NCI-H2227 (cell line): ENCODE measurements at regions not wholly inside any gene's neighbourhood (a gene's known extent, or its start where the extent isn't known, plus 50 kb on each side); places are given as distances from the start of the nearest gene placed in this dataset.
"Not testable (repeated sequence)": the region's sequence is repeated elsewhere in the genome, so short reads cannot be mapped to it uniquely, and the experiment has no call there.

Source experiments
- DNase-seq: peaks from one replicate; lab custom pipeline; 2025; ENCODE audit not compliant: unreplicated experiment; lab: John Stamatoyannopoulos, UW

DNA sequence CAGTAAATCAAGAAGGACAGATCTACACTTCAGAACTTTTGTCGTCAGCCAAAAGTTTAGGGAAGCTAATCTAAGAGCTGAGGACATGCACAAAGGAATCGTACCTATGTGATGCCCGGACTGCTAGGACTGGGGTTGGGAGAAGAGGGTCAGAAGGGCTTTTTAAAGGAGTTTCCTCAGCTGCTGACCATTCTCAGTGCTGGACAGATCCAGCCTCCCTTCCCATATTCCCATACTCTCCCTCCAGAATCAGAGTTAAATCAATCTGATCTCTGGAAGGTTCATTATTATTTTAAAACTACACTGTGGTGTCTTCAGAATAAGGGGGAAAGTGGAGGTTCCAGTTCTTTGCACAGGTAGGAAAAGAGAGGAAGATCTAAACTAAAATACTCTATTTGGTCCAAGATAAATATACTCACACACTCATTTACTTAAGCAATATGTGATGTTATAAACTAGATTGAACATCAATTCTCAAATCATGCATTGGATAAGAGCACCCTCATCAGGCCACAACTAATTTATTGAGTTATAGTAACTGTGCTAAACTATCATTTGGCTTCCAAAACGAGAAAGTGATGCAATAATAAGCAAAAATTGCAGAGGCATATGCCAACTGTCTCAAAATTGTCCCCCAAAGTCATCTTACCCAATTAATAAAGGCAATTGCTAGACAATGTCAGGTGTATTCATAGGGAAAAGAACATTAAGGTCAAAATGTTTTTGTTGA is 124.7 kb downstream of the HNRNPD start:
- DNase-seq, result no peak

DNA sequence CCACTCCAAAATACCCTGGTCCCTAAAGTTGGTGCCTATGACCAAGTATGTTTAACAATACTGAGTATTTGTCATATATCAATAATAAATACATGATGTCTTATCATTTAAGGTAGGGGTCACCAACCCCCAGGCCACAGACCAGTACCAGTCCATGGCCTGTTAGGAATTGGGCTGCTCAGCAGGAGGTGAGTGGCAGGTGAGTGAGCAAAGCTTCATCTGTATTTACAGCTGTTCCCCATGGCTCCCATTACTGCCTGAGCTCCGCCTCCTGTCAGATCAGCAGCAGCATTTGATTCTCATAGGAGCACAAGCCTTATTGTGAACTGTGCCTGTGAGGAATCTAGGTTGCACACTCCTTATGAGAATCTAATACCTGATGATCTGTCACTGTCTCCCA is 126.2 kb downstream of the HNRNPD start:
- DNase-seq, result no peak

DNA sequence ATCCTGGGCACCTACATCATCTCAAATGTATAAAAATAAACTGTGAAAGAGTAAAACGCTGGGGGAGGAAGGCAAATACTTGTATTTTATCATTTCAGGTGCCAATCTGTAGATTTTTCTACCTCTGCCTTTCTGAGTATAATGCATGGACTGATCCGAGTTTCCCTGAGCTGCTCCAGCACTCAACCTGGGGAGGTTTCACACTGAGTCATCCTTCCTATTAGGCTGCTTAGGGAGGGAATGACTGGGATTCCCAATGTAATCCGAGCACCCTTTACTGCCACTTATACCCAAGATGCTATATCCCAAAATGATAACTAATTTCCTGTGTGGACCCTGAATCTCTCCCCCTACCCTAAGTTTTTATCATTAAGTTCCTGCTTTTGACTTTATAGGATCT is 126.6 kb downstream of the HNRNPD start:
- DNase-seq, result no peak

DNA sequence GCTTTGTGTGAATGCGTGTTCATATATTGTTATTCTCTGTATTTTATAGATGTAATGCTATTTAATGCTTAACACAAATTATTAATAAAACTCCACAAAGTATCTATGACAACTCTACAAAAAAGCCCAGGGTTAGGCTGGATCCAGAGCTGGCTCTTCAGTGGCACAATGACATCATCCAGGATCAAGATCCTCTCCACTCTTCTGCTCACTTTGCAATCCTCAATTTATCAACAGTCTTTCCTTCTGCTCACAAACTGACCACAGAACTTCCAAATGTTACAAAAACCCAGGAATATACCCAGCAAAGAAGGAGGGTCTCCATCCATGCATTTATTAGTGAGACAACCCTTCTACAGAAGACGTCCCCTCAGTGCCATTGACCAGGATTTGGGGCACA is 132.3 kb downstream of the HNRNPD start:
- no peak for DNase-seq

DNA sequence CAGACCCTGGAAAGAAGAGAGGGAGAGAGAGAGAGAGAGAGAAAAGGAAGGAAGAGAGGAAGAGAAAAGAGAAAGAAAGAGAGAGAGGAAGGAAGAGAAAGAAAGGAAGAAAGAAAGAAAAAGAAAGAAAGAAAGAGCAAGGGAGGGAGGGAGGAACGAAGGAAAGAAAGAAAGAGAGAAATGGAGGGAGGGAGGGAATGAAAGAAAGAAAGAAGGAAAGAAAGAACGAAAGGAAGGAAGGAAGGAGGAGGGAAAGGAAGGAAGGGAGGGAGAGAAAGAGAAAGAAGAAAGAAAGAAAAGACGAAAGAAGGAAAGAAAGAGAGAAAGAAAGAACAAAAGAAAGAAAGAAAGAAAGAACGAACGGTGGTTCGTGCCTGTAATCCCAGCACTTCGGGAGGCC is 133.4 kb downstream of the HNRNPD start:
- DNase-seq, result no peak

DNA sequence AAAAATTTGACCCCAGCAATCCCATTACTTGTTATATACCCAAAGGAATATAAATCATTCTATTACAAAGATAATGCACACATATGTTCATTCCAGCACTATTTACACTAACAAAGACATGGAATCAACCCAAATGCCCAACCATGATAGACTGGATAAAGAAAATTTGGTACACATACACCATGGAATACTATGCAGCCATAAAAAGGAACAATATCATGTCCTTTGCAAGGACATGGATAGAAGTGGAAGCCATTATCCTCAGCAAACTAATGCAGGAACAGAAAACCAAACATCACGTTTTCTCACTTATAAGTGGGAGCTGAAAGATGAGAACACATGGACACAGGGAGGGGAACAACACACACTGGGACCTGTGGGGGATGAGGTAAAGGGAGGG is 136.6 kb downstream of the HNRNPD start:
- not testable (repeated sequence) for DNase-seq

DNA sequence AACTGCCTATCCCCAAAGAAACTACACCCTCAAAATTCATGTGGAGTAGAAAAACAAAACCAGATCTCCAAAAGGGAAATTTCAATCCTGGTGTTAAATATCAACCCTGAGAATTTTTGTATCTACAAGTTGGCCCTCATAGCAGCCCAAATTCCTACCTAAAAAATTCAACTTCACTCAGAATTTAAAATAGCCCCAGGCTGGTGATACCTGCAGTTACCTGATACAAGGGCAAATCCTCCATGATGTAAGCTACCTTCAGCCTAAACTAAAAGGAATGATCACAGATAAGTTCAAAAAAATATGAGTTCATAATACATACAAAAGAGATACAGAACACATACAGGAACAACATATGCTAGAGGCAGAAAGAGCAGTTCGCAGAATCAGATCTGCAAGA is 138.4 kb downstream of the HNRNPD start:
- no peak for DNase-seq

DNA sequence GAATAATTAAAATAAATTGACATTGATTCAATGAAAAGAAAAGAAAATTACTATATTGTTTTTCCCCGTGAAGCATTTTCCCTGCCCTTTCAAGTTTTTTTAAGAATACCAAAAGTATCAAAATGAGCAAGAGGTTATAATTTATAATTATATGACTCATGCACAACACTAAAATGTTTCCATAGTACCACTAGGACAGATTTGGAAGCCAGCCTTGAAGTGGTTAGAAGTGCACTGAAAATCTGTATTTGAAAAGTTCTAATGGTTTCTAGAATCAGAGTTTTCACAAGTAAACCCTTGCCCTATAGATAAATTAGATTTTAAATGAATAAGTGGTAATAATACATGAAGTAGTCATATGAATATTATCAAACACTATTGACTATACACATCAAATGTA is 140.9 kb downstream of the HNRNPD start:
- no peak for DNase-seq

DNA sequence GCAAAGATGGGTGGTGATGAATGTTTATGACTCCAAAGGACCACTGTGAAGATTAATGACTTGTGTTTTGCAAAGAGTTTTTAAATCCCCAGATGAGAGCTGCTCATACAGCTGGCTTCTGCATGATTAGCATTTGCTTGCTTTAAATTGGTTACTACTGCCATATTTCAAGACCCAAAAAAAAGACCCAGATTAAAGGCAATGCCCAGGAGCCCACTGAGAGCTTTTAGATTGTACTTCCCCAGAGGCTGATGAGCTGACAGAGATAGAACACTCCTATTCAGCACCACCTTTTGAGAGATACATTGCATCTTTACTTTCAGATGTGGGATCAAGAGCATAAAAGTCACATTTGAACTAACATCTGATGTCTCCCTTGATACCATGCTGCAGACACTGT is 142.0 kb downstream of the HNRNPD start:
- no peak for DNase-seq

DNA sequence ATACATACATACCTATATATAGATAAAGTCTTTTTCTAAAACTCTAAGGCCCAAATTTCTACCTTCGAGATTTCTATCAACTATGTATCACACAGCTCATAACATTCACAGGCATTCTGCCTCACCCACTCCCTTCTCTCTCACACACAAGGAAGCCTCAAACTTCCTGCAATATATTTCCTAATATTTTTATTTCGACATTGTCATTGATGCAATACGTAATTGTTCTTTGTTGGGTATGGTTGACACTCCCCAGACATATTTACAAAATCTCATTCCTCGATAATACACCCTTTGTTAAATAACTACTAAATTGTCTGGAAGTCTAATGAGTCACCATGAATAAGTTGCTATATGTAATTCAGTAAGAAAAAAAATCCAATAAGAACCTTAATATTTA is 143.5 kb downstream of the HNRNPD start:
- DNase-seq, result no peak

DNA sequence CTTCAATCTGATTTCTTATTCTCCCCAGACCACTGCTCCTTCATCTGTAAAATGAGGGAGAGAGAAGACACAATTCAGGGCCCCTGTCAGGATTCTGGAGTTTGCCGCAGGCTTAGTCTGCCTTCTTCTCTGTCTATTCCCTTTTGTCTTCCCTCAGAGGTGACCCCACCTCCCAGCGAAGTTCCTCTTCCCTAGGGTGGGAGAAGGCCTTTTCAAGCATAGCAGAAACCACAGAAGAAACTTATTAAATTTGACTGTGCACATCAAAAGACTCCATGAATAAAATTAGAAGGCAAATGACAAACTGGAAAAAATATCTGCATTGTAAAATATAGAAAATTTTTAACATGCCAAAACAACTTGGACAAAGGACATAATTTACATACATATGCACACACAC is 148.8 kb downstream of the HNRNPD start:
- no peak for DNase-seq

DNA sequence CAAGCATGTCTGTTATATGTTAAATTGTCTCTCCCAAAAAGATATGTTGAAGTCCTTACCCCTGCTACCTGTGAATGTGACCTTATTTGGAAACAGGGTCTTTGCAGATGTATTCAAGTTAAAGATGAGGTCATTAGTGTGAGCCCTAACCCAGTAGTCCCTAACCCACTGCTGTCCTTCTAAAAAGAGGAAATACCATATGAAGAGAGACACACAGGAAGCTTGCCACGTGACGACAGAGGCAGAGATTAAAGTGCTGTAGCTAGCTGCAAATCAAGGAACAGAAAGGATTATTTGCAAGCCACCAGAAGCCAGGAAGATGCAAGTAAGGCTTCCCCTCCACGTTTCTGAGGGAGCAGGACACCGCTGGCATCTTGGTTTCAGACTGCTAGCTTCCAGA is 150.1 kb downstream of the HNRNPD start:
- DNase-seq, result no peak

DNA sequence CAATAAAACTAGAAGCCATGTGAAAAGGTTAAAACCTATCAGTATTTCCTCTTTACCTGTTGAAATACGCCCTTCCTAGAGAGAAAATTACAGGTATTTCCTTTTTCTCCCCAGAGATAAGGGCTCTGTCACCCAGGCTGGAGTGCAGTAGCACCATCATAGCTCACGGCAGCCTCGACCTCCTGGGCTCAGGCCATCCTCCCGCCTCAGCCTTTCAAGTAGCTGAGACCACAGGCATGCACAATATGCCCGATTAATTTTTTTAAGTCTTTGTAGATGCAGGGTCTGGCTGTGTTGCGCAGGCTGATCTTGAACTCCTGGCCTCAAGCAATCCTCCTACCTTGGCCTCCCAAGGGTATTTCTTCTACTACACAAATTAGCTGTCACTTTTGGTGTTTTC is 154.4 kb downstream of the HNRNPD start:
- no peak for DNase-seq

DNA sequence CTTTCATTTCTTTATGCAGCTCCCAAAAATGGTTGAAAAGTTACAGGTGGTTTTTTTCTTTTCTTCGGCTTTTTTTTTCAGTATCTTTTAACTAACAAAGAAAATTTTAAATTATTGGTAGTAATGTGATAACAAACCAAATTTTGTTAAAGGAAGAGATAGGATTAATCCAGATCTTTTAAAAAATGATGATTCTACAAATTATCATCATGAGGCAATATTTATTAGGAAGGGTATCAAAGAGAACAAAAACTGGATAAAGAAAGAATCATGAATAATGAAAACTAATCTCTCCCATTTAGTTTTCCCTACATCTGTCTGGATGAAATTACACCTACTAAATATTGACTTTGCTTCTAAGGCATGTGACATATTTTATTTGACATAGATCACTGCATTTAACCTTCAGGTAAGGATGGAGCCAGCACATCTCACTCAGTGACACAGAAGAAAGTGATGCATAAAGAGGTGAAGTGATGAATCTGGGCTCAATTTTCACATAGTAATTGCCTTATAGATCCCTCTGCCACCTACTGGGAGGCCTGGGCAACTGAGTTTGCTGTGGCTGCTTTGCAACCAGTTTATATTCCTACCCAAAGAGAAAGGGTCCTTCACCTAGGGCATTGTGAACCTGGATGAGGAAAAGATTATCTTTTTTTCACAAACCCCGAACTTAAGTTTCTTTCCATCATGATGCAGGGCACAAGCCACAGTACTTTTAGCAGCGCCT is 155.6 kb downstream of the HNRNPD start:
- no peak for DNase-seq

DNA sequence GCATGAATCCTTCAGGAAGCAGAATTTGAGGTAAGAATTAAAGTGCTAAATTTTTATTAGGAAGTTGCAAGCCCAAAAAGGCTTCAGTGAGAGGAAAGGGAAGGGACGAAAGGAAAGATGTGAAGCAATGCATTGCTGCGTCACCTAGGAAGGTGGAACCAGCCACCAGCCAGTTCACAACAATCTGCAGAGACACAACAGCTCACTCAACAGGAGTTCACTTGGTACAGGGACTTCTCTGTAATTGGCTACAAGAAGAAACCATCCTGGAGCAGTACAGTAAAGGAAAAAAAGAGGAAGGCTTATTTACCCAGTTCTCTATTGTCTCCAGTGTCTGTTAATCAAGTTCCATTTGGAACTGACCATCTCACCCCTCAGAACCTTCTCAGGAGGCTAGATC is 157.6 kb downstream of the HNRNPD start:
- no peak for DNase-seq

DNA sequence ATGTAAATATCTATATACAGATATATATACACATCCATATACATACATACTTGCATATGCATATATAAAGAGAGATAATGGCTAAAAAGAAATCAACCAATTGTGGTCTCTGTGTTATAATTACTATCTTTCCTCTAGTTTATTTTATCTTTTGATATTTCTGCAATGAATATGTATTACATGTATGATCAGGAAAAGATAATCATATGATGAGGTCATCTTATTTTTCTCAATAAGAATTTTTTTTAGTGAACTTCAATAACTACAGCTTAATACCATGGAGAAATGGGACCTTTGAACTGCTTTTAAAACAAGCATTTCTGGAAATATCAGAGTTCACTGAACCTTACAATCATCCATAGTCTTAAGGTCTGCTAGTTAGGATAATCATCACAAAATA is 158.0 kb downstream of the HNRNPD start:
- no peak for DNase-seq

DNA sequence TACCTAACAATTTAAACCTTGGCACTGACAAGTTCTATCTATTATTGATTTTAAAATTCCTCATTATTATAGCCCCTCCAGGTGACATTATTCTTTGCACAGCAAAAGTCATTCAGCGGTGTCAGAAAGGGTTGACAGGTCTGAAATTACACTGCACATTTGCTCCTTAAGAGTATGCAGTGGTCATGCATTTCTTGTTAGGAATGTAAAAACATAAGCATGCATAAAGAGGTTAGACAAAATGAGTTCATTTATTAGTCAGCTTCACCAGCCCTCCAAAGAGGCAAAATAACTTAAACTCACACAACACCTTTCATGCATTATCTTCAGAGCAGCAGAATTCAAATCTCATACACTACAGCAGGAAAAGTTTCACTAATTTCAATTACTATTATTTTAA is 158.8 kb downstream of the HNRNPD start:
- DNase-seq, result no peak

DNA sequence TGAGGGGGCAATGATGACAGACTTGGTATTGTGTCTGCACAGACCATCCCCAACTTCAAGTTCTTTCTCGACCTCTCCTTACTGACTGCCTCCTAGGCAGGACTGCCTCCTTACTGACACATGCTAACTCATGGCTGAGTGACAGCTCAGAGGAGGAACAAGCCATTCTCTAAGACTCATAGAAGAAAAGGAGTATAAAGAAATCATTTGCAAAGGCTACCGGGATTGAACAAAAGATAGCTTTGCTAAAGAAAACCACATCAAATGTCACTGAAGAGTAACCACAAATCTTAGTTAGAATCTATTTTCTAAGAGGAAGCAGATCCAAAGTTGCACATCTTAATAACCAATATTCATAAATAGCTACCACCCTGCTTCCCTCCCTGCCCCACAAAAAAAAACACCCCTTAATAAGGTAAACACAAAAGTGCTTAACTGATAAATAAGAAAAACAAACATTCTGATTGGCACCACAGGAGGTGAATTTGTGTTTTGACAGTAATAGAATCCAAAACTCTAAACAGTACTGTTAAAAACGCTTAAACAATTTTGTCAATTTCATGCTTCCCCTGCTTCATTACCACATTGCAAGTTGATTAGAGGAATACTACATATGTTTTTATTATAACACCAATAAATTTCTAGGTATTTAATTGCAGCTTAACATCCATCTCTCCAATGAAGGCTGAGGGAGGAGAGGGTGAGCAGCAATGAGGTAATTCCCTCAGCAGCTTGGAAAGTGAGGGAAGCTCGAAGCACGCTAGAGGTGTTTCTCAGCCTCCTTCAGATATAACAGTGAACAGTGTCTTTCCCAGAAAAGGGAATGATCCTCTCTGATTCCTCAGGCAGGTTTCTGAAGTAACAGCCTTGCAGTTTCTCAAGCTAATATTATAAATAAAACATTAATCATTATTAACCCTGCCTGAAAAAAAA is 160.0 kb downstream of the HNRNPD start:
- no peak for DNase-seq

DNA sequence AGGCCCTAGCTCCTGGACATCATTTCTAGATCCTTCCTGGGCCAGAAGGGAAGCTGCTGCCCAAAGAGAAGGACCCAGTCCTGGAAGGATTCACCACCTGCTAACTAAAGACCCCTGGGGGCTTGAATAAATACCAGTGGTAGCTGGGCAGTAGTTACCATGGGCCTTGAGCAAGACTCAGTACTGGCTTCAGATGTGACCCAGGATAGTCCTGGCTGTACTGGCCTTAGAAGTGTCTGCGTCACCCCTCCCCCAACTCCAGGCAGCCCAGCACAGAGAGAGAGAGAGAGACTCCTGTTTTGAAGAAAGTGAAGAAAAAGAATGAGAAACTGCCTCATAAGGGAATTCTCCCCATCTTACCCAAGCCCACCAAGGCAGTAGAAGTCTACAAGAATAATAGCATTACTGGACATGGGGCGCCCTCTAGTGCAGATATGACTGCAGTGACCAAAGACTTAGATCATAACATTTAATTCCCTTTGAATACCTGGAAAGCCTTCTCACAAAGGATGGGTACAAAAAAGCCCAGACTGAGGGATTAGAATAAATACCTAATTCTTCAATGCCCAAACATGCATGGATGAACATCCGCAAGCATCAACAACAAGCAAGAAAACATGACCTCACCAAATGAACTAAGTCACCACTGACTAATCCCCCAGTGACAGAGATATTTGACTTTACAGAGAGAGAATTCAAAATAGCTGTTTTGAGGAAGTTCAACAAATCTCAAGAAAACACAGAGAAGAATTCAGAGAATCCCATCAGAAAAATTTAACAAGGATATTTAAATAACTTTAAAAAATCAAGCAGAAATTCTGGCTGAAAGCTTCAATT is 171.8 kb downstream of the HNRNPD start:
- DNase-seq, result peak; percentile 62

DNA sequence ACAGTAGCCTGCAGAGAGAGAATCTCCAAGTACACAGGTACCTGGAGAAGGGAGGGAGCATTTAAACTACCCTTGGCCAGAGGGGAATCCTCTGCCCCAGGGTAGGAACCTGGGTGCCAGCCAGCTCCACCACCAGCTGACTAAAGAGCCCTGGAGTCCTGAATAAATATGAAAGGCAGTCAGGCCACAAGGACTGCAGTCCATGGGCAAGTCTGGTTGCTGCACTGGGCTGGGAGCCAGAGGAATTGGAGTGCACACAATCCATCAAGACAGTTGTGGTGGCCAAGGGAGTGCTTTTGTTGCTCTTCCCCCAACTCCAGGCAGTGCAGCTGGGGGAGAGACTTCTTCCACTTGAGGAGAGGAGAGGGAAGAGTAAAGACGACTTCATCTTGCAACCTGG is 172.5 kb downstream of the HNRNPD start:
- no peak for DNase-seq

DNA sequence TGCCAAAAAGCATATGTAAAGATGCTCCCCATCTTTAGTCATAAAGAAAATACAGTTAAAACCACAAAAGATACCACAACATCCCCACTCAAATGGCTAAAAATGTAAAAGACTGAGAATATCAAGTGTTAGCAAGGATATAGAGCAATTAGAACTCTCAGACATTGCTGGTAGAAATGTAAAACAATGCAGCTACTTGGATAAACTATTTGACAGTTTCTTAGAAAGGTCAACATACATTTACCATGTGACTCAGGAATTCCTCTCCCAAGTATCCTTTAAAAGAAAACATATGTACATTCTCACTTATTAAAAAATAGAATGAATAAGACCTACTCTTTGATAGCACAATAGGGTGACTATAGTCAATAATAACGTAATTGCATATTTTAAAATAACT is 173.7 kb downstream of the HNRNPD start:
- DNase-seq, result no peak
